Spinal cord (tissue), 9 donors: ENCODE measurements at regions not wholly inside any gene's neighbourhood (a gene's known extent, or its start where the extent isn't known, plus 50 kb on each side); places are given as distances from the start of the nearest gene placed in this dataset.
A peak's percentile ranks its signal among the peaks of the same experiment; 100 is the strongest.

ENCODE experiments used
- DNase-seq, 6 donors: peaks; one replicate each; pipeline versions ENCODE4 v3.0.0 to v3.0.0-alpha.2; 2013 to 2015; ENCODE audit warnings: low spot score in 6 of 6, low read depth in 4 of 6
- H3K27ac ChIP-seq: one replicate; pipeline ENCODE4 v1.5.1; 2013; ENCODE audit warnings: low read depth, low read length, control low read depth
- H3K27me3 ChIP-seq: one replicate; pipeline ENCODE4 v1.6.1; 2013; ENCODE audit warnings: low read length; ENCODE audit not compliant: control insufficient read depth, insufficient read depth
- H3K36me3 ChIP-seq: one replicate; pipeline ENCODE4 v1.6.1; 2013; ENCODE audit warnings: low read length; ENCODE audit not compliant: control insufficient read depth, insufficient read depth
- H3K4me1 ChIP-seq: one replicate; pipeline ENCODE4 v1.6.1; 2013; ENCODE audit warnings: low read length; ENCODE audit not compliant: control insufficient read depth, insufficient read depth
- H3K4me3 ChIP-seq: one replicate; pipeline ENCODE4 v1.5.1; 2013; ENCODE audit warnings: low read depth, low read length, control low read depth
- H3K9me3 ChIP-seq: one replicate; pipeline ENCODE4 v1.6.1; 2013; ENCODE audit warnings: low read length; ENCODE audit not compliant: control insufficient read depth, insufficient read depth
- WGBS: methylation state at CpG from one replicate; pipeline ENCODE4 v1.1.5; 2013; ENCODE audit warnings: missing lambda C conversion rate; ENCODE audit not compliant: insufficient coverage; 5-methylcytosine and 5-hydroxymethylcytosine counted together
- donor health status: healthy.

GRCh38 chr22:48082284-48082683, 1319.8 kb downstream of the TBC1D22A start:
- H3K27ac ChIP-seq, result no peak overlapping the region
- no peaks in the 10 kb centered on the region for H3K27me3 ChIP-seq
- no peaks in the 10 kb centered on the region for H3K36me3 ChIP-seq
- no peak for DNase-seq
- no peaks in the 10 kb centered on the region for H3K4me1 ChIP-seq
- no peaks in the 10 kb centered on the region for H3K9me3 ChIP-seq
- WGBS, result 76% methylated on average over 6 of the region's 6 CpGs
- no peak overlapping the region for H3K4me3 ChIP-seq

GRCh38 chr22:48081281-48081680, 1318.8 kb downstream of the TBC1D22A start:
- no peaks in the 10 kb centered on the region for H3K27me3 ChIP-seq
- no peaks in the 10 kb centered on the region for H3K36me3 ChIP-seq
- H3K9me3 ChIP-seq, result no peaks in the 10 kb centered on the region
- 91% methylated on average over 16 of the region's 16 CpGs for WGBS
- peaks cover 6% of the 10 kb centered on the region for H3K4me1 ChIP-seq
- no peak overlapping the region for H3K27ac ChIP-seq
- H3K4me3 ChIP-seq, result no peak overlapping the region
- DNase-seq, result no peak

- Histone ChIP-seq H3K27me3 (no peaks in the 10 kb centered on the region), H3K4me1 (peaks cover 10% of the 10 kb centered on the region), H3K9me3 (no peaks in the 10 kb centered on the region), H3K36me3 (no peaks in the 10 kb centered on the region), H3K27ac (no peak overlapping the region), H3K4me3 (no peak overlapping the region)
- WGBS, result 94% methylated on average over 15 of the region's 21 CpGs
- DNase-seq, result no peak
Observed at GRCh38 chr22:48080316-48081165, 1318.1 kb downstream of the TBC1D22A start.

DNA sequence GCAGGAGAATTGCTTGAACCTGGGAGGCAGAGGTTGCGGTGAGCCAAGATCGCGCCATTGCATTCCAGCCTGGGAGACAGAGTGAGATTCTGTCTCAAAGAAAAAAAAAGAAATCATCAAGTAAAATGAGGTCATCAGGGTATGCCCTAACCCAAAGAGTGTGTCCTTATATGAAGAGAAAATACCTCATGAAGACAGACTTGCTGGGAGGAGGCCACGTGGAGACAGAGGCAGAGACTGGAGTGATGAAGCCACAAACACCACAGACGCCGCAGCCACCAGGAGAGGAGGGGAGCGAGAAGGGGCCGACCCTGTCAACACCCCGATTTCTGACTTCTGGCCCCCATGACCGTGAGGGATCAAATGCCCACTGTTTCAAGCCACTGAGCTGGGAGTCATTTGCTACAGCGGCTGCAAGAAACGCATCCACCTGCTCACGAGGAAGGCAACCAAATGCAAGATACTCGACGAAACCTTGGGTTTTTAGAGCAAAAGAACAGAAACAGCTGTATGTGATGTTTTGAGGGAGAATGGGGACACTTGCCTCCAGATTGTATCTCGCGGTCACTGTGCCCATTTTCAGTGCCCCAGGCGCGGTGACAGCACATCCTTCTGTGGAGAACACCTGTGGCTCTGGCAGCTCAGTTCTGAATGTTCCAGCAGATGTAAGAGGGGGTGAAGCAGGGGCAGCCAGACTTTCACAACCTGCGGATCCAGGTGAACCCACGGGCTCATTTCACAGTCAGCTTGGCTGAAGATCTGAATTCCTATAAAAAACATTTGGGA, 1317.2 kb downstream of the TBC1D22A start:
- Histone ChIP-seq H3K36me3 (no peaks in the 10 kb centered on the region), H3K4me3 (no peak overlapping the region), H3K27ac (no peak overlapping the region), H3K4me1 (peaks cover 10% of the 10 kb centered on the region), H3K9me3 (no peaks in the 10 kb centered on the region), H3K27me3 (no peaks in the 10 kb centered on the region)
- DNase-seq, result no peak
- WGBS, result 92% methylated on average over 19 of the region's 21 CpGs

DNA sequence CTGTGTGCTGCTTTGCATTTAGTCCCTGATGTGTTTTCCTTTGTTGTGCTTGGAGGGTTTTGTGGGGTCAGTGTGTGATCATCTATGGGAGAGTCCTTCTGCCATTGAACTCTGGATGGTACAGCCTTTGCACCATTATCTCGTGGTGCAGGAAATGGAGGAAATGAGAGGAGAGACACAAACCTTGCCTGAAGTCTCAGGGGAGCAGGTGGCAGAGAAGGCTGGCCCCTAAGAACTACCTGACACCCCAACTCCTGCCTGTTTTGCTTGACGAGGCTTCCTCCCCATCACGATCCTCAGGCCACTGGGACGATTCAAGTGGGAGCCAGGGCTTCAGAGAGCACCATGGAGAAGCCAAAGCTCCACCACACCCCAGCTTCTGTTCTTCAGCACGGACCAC, 1316.4 kb downstream of the TBC1D22A start:
- Histone ChIP-seq H3K9me3 (no peaks in the 10 kb centered on the region), H3K27me3 (no peaks in the 10 kb centered on the region), H3K36me3 (no peaks in the 10 kb centered on the region), H3K27ac (no peak overlapping the region), H3K4me1 (peaks cover 10% of the 10 kb centered on the region), H3K4me3 (no peak overlapping the region)
- 97% methylated on average over 4 of the region's 5 CpGs for WGBS
- DNase-seq, result no peak

- Histone ChIP-seq H3K36me3 (no peaks in the 10 kb centered on the region), H3K4me3 (no peak overlapping the region), H3K4me1 (peaks cover 10% of the 10 kb centered on the region), H3K27ac (no peak overlapping the region), H3K9me3 (no peaks in the 10 kb centered on the region), H3K27me3 (no peaks in the 10 kb centered on the region)
- 90% methylated on average over 4 of the region's 6 CpGs for WGBS
- no peak for DNase-seq
Observed at GRCh38 chr22:48077699-48078098, 1315.2 kb downstream of the TBC1D22A start.

- 32% methylated on average over 10 of the region's 10 CpGs for WGBS
Observed at GRCh38 chr22:48076008-48076407, 1313.6 kb downstream of the TBC1D22A start.

DNA sequence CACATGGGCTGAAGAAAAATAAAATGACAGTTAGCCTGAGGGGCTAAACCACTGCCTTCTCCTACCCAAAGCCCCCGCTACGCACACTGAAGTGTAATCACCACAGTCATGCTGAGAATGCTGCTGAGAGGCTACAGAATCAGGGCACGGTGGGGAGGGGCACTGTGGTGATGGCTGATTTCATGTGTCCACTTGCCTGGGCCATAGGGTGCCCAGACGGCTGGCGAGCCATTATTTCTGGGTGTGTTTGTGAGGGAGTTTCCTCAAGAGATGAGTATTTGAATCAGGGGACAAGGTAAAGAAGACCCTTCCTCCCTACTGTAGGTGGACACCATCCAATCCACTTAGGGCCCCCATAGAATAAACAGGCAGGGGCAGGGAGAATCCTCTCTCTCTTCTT, 1313.2 kb downstream of the TBC1D22A start:
- no peak overlapping the region for H3K27ac ChIP-seq
- H3K4me3 ChIP-seq, result no peak overlapping the region
- H3K36me3 ChIP-seq, result no peaks in the 10 kb centered on the region
- no peaks in the 10 kb centered on the region for H3K9me3 ChIP-seq
- H3K27me3 ChIP-seq, result no peaks in the 10 kb centered on the region
- 71% methylated on average over 1 of the region's 5 CpGs for WGBS
- DNase-seq, result no peak
- peaks cover 10% of the 10 kb centered on the region for H3K4me1 ChIP-seq

More at GRCh38 chr22:48076008-48076407, 1313.6 kb downstream of the TBC1D22A start:
- H3K27ac ChIP-seq, result no peak overlapping the region
- H3K4me1 ChIP-seq, result peaks cover 10% of the 10 kb centered on the region
- peak in 2 of 6 donors; percentile 42 to 51 for DNase-seq
- no peaks in the 10 kb centered on the region for H3K9me3 ChIP-seq
- no peaks in the 10 kb centered on the region for H3K36me3 ChIP-seq
- H3K27me3 ChIP-seq, result no peaks in the 10 kb centered on the region
- H3K4me3 ChIP-seq, result no peak overlapping the region

GRCh38 chr22:48072777-48073176, 1310.3 kb downstream of the TBC1D22A start:
- 80% methylated on average over 3 of the region's 6 CpGs for WGBS

More at GRCh38 chr22:48072777-48073176, 1310.3 kb downstream of the TBC1D22A start:
- no peak for DNase-seq
- Histone ChIP-seq H3K27me3 (no peaks in the 10 kb centered on the region), H3K9me3 (no peaks in the 10 kb centered on the region), H3K4me3 (no peak overlapping the region), H3K36me3 (no peaks in the 10 kb centered on the region), H3K27ac (no peak overlapping the region), H3K4me1 (peaks cover 10% of the 10 kb centered on the region)
